PC-3 (cell line): ENCODE measurements at regions not wholly inside any gene's neighbourhood (a gene's known extent, or its start where the extent isn't known, plus 50 kb on each side); places are given as distances from the start of the nearest gene placed in this dataset.

Experiments
- CTCF ChIP-seq: fragments of 300-600 bp; sonication (generic); conservative IDR thresholded peaks from 2 replicates; pipeline ENCODE4 v1.5.1; 2017; ENCODE audit warnings: antibody characterized with exemption, low read depth, mild to moderate bottlenecking, low read length
- EZH2 ChIP-seq: fragments of 300-600 bp; sonication (generic); IDR thresholded peaks from one replicate; pipeline ENCODE4 v1.6.1; 2017; ENCODE audit warnings: antibody characterized with exemption, mild to moderate bottlenecking, low read length; ENCODE audit not compliant: unreplicated experiment
- EZH2phosphoT487 ChIP-seq: fragments of 300-600 bp; sonication (generic); IDR thresholded peaks from 2 replicates; pipeline ENCODE4 v1.6.1; 2018; ENCODE audit warnings: mild to moderate bottlenecking, antibody characterized with exemption, low read length, borderline replicate concordance

- no peak for TF ChIP-seq CTCF
- TF ChIP-seq EZH2 = no peak
- TF ChIP-seq EZH2phosphoT487 = no peak
Measured at GRCh38 chr18:75801178-75801577, 373.7 kb upstream of the SMIM21 start.
